OCI-M2 (cell line): ENCODE measurements at regions not wholly inside any gene's neighbourhood (a gene's known extent, or its start where the extent isn't known, plus 50 kb on each side); places are given as distances from the start of the nearest gene placed in this dataset.
A peak's percentile ranks its signal among the peaks of the same experiment; 100 is the strongest.
"Not testable (repeated sequence)": the region's sequence is repeated elsewhere in the genome, so short reads cannot be mapped to it uniquely, and the experiment has no call there.

ENCODE experiments used
- DNase-seq: peaks from one replicate; lab custom pipeline; 2025; ENCODE audit not compliant: unreplicated experiment; lab: John Stamatoyannopoulos, UW

- DNase-seq = no peak
Observed at GRCh38 chr4:183814461-183814860, 90.6 kb upstream of the STOX2 start.

DNA sequence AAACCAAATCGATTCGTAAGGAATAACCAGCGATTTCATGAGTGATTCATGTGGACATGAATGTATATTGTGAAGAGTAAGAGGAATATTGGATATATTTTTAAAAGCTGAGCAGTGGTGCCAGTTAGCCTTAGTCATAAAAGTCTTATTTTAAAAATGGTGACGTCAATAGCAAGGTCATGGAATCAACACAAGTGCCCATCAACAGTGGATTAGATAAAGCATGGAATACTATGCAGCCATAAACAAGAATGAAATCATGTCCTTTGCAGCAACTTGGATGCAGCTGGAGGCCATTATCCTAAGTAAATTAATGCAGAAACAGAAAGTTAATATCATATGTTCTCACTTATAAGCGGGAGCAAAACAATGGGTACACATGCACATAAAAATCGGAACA is 89.0 kb upstream of the STOX2 start:
- DNase-seq = no peak

- DNase-seq = no peak
Observed at GRCh38 chr4:183816882-183817509, 88.1 kb upstream of the STOX2 start.

- not testable (repeated sequence) for DNase-seq
Observed at GRCh38 chr4:183818591-183818990, 86.5 kb upstream of the STOX2 start.

DNA sequence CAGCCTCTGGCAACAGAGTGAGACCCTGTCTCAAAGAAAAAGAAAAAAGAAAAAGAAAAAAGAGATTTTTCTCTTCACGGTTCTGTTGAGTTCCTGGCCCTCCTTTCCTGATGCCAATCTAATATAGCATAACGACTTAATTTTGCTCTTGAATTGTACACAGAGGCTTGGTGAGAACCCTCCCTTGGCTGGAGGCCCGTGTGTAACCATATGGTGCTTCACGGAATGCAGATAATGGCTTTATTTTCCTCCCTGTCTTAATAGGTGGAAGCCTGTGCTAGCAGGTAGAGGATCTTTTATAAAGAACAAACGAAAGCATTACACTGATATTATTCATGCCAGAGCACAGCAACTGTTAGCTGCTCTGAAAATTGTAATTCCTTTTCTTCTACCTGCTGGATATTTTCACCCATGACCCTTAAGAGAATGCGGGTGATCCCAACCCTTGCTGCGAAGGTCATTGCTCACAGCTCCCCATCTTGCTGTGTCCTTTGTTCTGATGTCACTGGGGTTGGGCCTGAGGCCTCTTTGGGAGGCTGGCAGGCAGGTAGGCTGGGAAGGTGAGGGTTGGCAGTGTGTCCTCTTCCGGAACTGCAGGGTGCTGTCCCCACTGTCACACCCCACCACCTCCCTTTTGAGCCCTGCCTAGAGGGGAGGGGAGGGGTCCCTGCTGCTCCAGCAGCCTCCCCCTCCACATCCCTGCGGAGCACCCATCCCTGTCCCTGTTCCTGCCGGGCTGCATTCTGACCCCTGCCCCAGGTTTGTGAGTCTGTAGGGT is 83.8 kb upstream of the STOX2 start:
- no peak for DNase-seq

GRCh38 chr4:183823434-183823833 is 81.7 kb upstream of the STOX2 start:
- DNase-seq = no peak

GRCh38 chr4:183825346-183825745 is 79.8 kb upstream of the STOX2 start:
- no peak for DNase-seq

DNA sequence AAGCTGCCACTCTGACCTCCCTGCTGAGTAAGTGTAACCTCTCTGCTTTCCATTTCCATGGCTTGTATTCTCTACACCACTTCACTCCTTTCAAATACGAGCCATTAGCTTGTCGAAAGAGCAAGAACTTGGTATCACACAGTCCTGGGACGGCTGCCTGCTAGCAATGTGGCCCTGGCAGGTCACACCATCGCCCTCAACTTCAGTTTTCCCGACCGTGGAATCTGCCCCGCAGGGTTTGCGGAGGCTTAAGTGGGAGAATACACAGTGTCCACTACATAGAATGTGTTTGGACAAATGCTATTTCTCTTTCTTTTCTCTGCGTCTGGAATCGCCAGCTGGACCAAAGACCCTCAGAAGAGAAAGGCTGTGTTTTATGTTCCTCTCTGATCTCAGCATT is 78.6 kb upstream of the STOX2 start:
- no peak for DNase-seq

DNA sequence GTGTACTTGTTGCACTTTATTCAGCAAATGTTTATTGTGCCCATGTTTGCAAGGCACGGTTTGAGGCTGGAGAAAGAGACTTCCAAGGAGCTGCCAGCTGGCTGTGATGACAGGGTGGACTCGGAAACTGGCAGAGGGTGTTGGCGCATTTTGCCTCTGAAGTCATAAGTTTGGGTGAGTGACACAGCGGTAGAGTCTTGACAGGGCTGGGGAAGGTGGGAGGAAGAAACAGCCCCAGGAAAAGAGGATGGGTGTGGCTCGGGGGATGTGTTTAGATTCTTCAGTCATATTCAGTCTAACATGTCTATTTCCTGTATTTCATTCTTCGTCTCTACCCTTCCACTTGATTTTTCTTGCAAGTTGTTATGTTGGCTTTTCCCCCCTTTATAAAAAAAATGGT is 77.0 kb upstream of the STOX2 start:
- DNase-seq = no peak

- DNase-seq = no peak
Observed at GRCh38 chr4:183828839-183829238, 76.3 kb upstream of the STOX2 start.

DNA sequence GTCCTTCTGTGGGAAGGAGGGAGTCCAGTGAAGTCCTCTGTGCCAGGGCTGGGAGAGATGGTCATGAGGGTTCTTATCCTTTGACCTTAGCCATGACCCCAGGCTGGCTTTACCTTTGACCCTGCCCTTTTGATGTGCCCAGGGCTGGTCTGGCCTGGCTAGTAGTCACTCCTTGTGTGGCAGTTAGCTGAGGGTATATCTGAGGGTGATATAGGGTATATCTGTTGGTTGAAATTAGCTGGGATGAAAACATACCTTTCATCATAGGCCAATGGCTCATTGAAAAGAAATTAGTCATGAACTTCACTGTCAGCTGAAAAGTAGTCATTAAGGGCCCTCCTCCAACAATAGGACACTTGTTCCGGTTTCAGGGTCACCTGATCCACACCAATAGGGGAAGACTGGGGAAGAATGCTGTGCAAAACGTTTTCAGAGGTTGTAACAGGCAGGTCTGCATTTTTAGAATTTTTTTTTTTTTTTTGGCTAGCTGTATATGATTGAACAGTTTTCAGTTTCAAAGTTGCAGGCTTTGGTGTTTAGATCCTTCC is 74.6 kb upstream of the STOX2 start:
- DNase-seq = no peak

DNA sequence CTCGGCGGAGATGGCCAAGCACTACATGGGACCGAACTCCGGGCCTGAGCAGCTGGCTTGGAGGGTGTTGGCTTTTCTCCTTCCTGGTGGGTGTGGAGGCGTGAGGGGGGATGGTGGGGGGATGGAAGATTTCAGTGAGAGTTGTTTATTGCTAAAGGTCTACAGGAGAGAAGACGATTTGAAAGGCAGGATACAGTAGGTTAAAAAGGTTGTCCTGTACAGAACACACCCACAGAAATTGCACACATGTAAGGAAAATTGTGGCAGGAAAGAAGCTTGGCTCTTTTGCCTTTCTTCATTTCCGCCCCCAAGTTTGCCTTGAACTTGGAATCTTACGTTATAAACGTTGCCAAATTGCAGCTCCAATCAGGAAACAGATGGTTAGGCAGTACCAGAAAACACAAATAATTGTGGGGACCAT is 74.1 kb upstream of the STOX2 start:
- DNase-seq = no peak

- no peak for DNase-seq
Observed at GRCh38 chr4:183831683-183832082, 73.4 kb upstream of the STOX2 start.

DNA sequence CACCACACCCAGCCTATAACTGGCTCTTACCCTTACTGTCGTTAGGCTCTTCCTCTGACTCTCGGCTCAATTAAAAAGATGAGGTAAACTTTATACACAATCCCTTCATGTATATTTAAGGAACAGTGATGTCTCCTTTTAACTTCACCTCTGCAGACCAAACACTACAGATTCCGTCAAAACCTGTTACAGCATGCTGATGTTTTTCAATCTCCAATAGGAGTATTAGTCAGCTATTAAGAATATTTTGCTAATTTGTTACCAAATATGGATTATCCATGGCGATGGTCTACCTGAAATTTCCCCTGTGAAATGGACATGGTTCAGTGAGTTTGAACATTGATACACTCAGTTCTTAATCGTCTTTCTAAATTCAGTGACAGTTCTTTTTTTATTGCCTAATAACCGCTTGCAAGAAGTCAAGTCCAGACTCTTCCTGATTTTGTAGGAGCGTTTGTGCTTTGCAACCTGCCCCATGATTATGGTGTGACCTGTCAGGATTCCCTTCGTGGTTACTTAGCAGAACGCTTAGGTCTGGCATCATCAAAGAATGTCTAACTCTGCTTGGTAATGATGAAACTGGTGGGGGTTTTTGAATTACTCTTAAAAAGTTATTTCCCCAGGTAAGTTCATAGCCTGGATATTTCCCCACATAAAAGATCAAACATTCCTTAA is 72.2 kb upstream of the STOX2 start:
- DNase-seq = no peak

GRCh38 chr4:183834252-183834651 is 70.9 kb upstream of the STOX2 start:
- no peak for DNase-seq

- no peak for DNase-seq
Observed at GRCh38 chr4:183837222-183837621, 67.9 kb upstream of the STOX2 start.

DNA sequence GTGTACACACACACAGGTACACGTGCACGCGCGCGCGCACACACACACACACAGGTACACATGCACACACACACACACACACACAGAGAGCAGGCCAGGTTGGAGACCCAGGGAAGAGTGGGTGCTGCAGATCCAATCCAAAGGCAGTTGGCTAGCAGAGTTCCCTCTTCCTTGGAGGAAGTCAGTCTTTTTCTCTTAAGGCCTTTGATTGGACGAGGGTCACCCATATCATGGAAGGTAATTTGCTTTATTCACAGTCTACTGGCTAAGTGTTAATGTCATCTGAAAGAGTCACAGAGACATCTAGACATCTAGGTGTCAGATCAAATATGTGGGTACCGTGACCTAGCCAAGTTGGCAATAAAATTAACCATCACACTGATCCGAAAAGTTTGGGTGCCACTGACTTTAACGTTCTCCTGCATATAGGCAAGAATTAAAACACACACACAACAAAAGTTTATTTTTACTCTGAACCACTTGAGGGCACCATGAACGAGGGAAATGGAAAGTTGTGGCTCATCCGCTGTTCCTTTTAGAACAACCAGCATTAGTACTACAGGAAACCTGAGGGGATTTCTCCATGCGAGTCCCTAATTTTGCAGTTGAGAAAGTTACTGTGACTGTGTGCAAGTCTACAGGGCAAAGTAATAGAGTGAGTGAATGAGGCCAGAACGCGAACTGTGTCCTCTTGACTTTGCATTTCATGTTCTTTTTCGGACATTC is 66.0 kb upstream of the STOX2 start:
- DNase-seq = no peak

DNA sequence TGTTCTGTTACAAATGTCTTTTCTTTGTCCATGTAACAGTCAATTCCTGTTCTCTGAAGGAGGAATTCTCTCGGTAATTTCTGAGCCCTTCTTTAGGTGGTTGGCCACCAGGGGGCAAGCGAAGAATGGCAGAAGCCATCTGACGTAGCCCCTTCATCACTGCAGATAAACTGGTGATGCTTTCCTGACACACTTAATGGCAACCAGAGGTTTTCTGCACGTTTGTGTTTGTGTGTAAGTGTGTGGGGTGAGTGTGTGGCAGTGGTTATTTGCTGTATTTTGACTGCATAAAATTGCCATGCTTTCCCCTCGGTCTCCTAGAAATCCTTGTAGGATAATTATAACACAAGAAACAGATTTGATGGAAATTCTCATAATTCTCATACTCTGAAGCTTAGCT is 64.8 kb upstream of the STOX2 start:
- DNase-seq = peak; percentile 3

DNA sequence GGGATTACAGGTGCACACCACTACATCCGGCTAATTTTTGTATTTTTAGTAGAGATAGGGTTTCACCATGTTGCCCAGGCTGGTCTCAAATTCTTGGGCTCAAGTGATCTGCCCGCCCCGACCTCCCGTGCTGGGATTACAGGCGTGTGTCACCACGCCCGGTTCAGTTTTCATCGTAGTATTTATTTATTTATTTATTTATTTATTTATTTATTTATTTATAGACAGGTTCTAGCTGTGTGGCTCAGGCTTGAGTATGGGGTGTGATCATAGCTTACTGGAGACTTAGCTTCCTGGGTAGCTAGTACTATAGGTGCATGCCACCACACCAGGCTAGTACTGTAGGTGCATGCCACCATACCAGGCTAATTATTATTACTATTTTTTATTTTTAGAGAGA is 64.1 kb upstream of the STOX2 start:
- no peak for DNase-seq

GRCh38 chr4:183842129-183842528 is 63.0 kb upstream of the STOX2 start:
- no peak for DNase-seq

DNA sequence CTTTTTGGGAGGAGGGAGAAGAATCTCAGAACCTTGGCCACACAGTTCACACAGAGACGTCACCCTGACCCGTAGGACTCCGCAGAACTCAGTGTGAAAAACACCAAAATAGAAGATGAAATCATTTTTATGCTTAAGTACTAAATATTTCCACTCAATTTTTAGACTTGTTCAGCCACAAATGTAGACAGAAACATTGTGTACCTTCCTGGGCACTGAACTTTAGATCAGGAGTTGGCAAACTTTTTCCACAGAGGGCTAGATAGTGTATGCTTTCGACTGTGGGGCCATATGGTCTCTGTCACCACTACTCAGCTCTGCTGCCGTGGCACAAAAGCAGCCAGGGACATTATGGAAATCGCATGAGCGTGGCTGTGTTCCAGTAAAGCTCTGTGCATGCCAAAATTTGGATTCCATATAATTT is 61.8 kb upstream of the STOX2 start:
- no peak for DNase-seq
